H7 (cell line): ENCODE measurements at regions not wholly inside any gene's neighbourhood (a gene's known extent, or its start where the extent isn't known, plus 50 kb on each side); places are given as distances from the start of the nearest gene placed in this dataset.
A peak's percentile ranks its signal among the peaks of the same experiment; 100 is the strongest.

Source experiments
- DNase-seq: peaks from one replicate; pipeline ENCODE4 v3.0.0; 2012
- H3K27me3 ChIP-seq: 2 replicates; pipeline ENCODE4 v1.6.0; 2011; ENCODE audit warnings: mild to moderate bottlenecking, low read length; ENCODE audit not compliant: control insufficient read depth, insufficient read depth
- H3K36me3 ChIP-seq: replicated peaks from 2 replicates; pipeline ENCODE4 v1.5.1; 2011; ENCODE audit warnings: low read length; ENCODE audit not compliant: control insufficient read depth, insufficient read depth
- H3K4me3 ChIP-seq: 2 replicates; pipeline ENCODE4 v1.5.1; 2011; ENCODE audit warnings: low read depth, mild to moderate bottlenecking, control low read depth, low read length, moderate library complexity; ENCODE audit not compliant: insufficient read depth

GRCh38 chr2:239537633-239538356, 137.0 kb upstream of the HDAC4 start:
- H3K27me3 ChIP-seq = no peaks in the 10 kb centered on the region
- no peak overlapping the region for H3K4me3 ChIP-seq
- H3K36me3 ChIP-seq = no peaks in the 10 kb centered on the region
- DNase-seq = no peak

- DNase-seq = no peak
- H3K4me3 ChIP-seq = no peak overlapping the region
- H3K36me3 ChIP-seq = no peaks in the 10 kb centered on the region
- H3K27me3 ChIP-seq = no peaks in the 10 kb centered on the region
Observed at GRCh38 chr2:239536186-239536585, 135.4 kb upstream of the HDAC4 start.

GRCh38 chr2:239535413-239536144, 134.8 kb upstream of the HDAC4 start:
- H3K4me3 ChIP-seq = no peak overlapping the region
- peak; percentile 69 for DNase-seq
- no peaks in the 10 kb centered on the region for H3K27me3 ChIP-seq
- no peaks in the 10 kb centered on the region for H3K36me3 ChIP-seq

GRCh38 chr2:239534581-239535412, 134.0 kb upstream of the HDAC4 start:
- no peak overlapping the region for H3K4me3 ChIP-seq
- no peaks in the 10 kb centered on the region for H3K36me3 ChIP-seq
- H3K27me3 ChIP-seq = no peaks in the 10 kb centered on the region
- no peak for DNase-seq

GRCh38 chr2:239533569-239534316, 132.9 kb upstream of the HDAC4 start:
- Histone ChIP-seq H3K4me3 (no peak overlapping the region), H3K27me3 (no peaks in the 10 kb centered on the region), H3K36me3 (no peaks in the 10 kb centered on the region)
- no peak for DNase-seq

- Histone ChIP-seq H3K36me3 (no peaks in the 10 kb centered on the region), H3K4me3 (no peak overlapping the region), H3K27me3 (no peaks in the 10 kb centered on the region)
- peak; percentile 40 for DNase-seq
Observed at GRCh38 chr2:239532859-239533258, 132.0 kb upstream of the HDAC4 start.

- no peak overlapping the region for H3K4me3 ChIP-seq
- no peaks in the 10 kb centered on the region for H3K27me3 ChIP-seq
- no peaks in the 10 kb centered on the region for H3K36me3 ChIP-seq
- DNase-seq = no peak
Observed at GRCh38 chr2:239532250-239532649, 131.4 kb upstream of the HDAC4 start.

GRCh38 chr2:239531456-239532241, 130.8 kb upstream of the HDAC4 start:
- Histone ChIP-seq H3K27me3 (no peaks in the 10 kb centered on the region), H3K36me3 (no peaks in the 10 kb centered on the region), H3K4me3 (no peak overlapping the region)
- peak; percentile 67 for DNase-seq

GRCh38 chr2:239530749-239531316, 130.0 kb upstream of the HDAC4 start:
- no peaks in the 10 kb centered on the region for H3K27me3 ChIP-seq
- H3K4me3 ChIP-seq = no peak overlapping the region
- DNase-seq = no peak
- H3K36me3 ChIP-seq = no peaks in the 10 kb centered on the region

- no peaks in the 10 kb centered on the region for H3K36me3 ChIP-seq
- no peaks in the 10 kb centered on the region for H3K27me3 ChIP-seq
- H3K4me3 ChIP-seq = no peak overlapping the region
- no peak for DNase-seq
Observed at GRCh38 chr2:239529313-239530015, 128.6 kb upstream of the HDAC4 start.

GRCh38 chr2:239528883-239529282, 128.1 kb upstream of the HDAC4 start:
- no peak for DNase-seq
- H3K4me3 ChIP-seq = no peak overlapping the region

GRCh38 chr2:239528146-239528545, 127.3 kb upstream of the HDAC4 start:
- Histone ChIP-seq H3K4me3 (no peak overlapping the region), H3K36me3 (no peaks in the 10 kb centered on the region), H3K27me3 (no peaks in the 10 kb centered on the region)
- DNase-seq = peak; percentile 37

More at GRCh38 chr2:239528883-239529282, 128.1 kb upstream of the HDAC4 start:
- Histone ChIP-seq H3K36me3 (no peaks in the 10 kb centered on the region), H3K27me3 (no peaks in the 10 kb centered on the region)
